DND-41 (cell line): ENCODE measurements at regions not wholly inside any gene's neighbourhood (a gene's known extent, or its start where the extent isn't known, plus 50 kb on each side); places are given as distances from the start of the nearest gene placed in this dataset.

Experiments used
- EZH2 ChIP-seq: IDR thresholded peaks from 3 replicates; pipeline ENCODE4 v1.6.1; 2012; ENCODE audit warnings: borderline replicate concordance, low read depth, mild to moderate bottlenecking, moderate library complexity, low read length, inconsistent platforms; ENCODE audit not compliant: severe bottlenecking
- TF ChIP-seq, protein P1 (sequence below): IDR thresholded peaks from 2 replicates; pipeline ENCODE4 v1.5.1; 2012; ENCODE audit warnings: borderline replicate concordance, low read length, moderate library complexity, mild to moderate bottlenecking; ENCODE audit not compliant: poor library complexity, severe bottlenecking; ENCODE audit errors: extremely low read depth

GRCh38 chr11:82038154-82038553 is 695.5 kb downstream of the FAM181B start:
- TF ChIP-seq EZH2 = no peak
- TF ChIP-seq, protein P1, sequence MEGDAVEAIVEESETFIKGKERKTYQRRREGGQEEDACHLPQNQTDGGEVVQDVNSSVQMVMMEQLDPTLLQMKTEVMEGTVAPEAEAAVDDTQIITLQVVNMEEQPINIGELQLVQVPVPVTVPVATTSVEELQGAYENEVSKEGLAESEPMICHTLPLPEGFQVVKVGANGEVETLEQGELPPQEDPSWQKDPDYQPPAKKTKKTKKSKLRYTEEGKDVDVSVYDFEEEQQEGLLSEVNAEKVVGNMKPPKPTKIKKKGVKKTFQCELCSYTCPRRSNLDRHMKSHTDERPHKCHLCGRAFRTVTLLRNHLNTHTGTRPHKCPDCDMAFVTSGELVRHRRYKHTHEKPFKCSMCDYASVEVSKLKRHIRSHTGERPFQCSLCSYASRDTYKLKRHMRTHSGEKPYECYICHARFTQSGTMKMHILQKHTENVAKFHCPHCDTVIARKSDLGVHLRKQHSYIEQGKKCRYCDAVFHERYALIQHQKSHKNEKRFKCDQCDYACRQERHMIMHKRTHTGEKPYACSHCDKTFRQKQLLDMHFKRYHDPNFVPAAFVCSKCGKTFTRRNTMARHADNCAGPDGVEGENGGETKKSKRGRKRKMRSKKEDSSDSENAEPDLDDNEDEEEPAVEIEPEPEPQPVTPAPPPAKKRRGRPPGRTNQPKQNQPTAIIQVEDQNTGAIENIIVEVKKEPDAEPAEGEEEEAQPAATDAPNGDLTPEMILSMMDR = no peak
